Keratinocyte (primary cell): ENCODE measurements at regions not wholly inside any gene's neighbourhood (a gene's known extent, or its start where the extent isn't known, plus 50 kb on each side); places are given as distances from the start of the nearest gene placed in this dataset.

Experiments used
- DNase-seq: peaks from one replicate; pipeline ENCODE4 v3.0.0-alpha.2; 2011; ENCODE audit warnings: low read depth, missing footprints, low spot score
- FAIRE-seq: peaks from 2 replicates; lab custom pipeline; 2011; peaks lifted over from hg19 to GRCh38; lab: Jason Lieb, UNC
- H2AFZ ChIP-seq: 2 replicates; pipeline ENCODE4 v1.6.0; 2012; ENCODE audit warnings: low read length, control low read depth, inconsistent platforms; ENCODE audit not compliant: control insufficient read depth
- H3K27ac ChIP-seq: 2 replicates; pipeline ENCODE4 v1.5.1; 2011; ENCODE audit warnings: low read length; ENCODE audit not compliant: control insufficient read depth, insufficient read depth
- H3K27me3 ChIP-seq: 3 replicates; pipeline ENCODE4 v1.6.0; 2011; ENCODE audit warnings: low read length; ENCODE audit not compliant: control insufficient read depth, insufficient read depth; ENCODE audit errors: extremely low read depth
- H3K36me3 ChIP-seq, 2 experiments: 2 replicates in 1 of 2; 3 replicates in 1 of 2; pipeline ENCODE4 v1.5.1; 2011; ENCODE audit warnings: low read length in 2 of 2, mild to moderate bottlenecking in 1 of 2; ENCODE audit not compliant: control insufficient read depth in 2 of 2, insufficient read depth in 2 of 2; ENCODE audit errors: extremely low read depth in 1 of 2
- H3K4me1 ChIP-seq: 3 replicates; pipeline ENCODE4 v1.5.1; 2011; ENCODE audit warnings: low read length; ENCODE audit not compliant: control insufficient read depth, insufficient read depth; ENCODE audit errors: extremely low read depth
- H3K4me2 ChIP-seq: 3 replicates; pipeline ENCODE4 v1.6.0; 2011; ENCODE audit warnings: low read depth, low read length; ENCODE audit not compliant: control insufficient read depth, insufficient read depth; ENCODE audit errors: extremely low read depth
- H3K4me3 ChIP-seq, 3 experiments: fragments of 200-600 bp in 1 of 3; sonication (generic) in 1 of 3; 2 replicates in 2 of 3; 3 replicates in 1 of 3; pipeline ENCODE4 v1.5.1; 2011 to 2016; ENCODE audit warnings: low read length in 3 of 3, mild to moderate bottlenecking in 3 of 3, control low read depth in 2 of 3, inconsistent platforms in 1 of 3, low read depth in 1 of 3, mixed read lengths in 1 of 3, mixed run types in 1 of 3, moderate library complexity in 1 of 3; ENCODE audit not compliant: control insufficient read depth in 2 of 3, insufficient read depth in 2 of 3; ENCODE audit errors: extremely low read depth in 1 of 3
- H3K79me2 ChIP-seq: 2 replicates; pipeline ENCODE4 v1.6.0; 2012; ENCODE audit warnings: low read length; ENCODE audit not compliant: control insufficient read depth, insufficient read depth
- H3K9ac ChIP-seq: 3 replicates; pipeline ENCODE4 v1.6.0; 2011; ENCODE audit warnings: low read length; ENCODE audit not compliant: control insufficient read depth, insufficient read depth; ENCODE audit errors: extremely low read depth
- H3K9me1 ChIP-seq: 3 replicates; pipeline ENCODE4 v1.6.0; 2011; ENCODE audit warnings: low read length; ENCODE audit not compliant: control insufficient read depth, insufficient read depth; ENCODE audit errors: extremely low read depth
- H3K9me3 ChIP-seq: 2 replicates; pipeline ENCODE4 v1.5.1; 2012; ENCODE audit warnings: low read depth, low read length; ENCODE audit not compliant: control insufficient read depth
- H4K20me1 ChIP-seq: 3 replicates; pipeline ENCODE4 v1.6.0; 2011; ENCODE audit warnings: low read length; ENCODE audit not compliant: control insufficient read depth, insufficient read depth; ENCODE audit errors: extremely low read depth
- EZH2 ChIP-seq: IDR thresholded peaks from one replicate; pipeline ENCODE4 v1.6.1; 2012; ENCODE audit warnings: inconsistent platforms, mild to moderate bottlenecking, low read length, moderate library complexity
- dilution Hi-C: fragments of 300-500 bp; cut with MboI; formaldehyde crosslinking; loops from one replicate; pipeline ENCODE4 v1.7.0; 2020; ENCODE audit warnings: low sequenced_read_pairs; ENCODE audit not compliant: extremely low pct_ligation_motif_present
- TF ChIP-seq, protein P1 (sequence below), 3 experiments: IDR thresholded peaks in 1 of 3; conservative IDR thresholded peaks in 1 of 3; optimal IDR thresholded peaks in 1 of 3; 2 replicates in 2 of 3; 3 replicates in 1 of 3; pipeline versions ENCODE3 to v1.5.1; 2011; ENCODE audit warnings: low read length in 3 of 3, mild to moderate bottlenecking in 3 of 3, moderate library complexity in 2 of 3, control low read depth in 1 of 3, inconsistent platforms in 1 of 3; ENCODE audit not compliant: insufficient read depth in 2 of 3; ENCODE audit errors: extremely low read depth in 1 of 3

DNA sequence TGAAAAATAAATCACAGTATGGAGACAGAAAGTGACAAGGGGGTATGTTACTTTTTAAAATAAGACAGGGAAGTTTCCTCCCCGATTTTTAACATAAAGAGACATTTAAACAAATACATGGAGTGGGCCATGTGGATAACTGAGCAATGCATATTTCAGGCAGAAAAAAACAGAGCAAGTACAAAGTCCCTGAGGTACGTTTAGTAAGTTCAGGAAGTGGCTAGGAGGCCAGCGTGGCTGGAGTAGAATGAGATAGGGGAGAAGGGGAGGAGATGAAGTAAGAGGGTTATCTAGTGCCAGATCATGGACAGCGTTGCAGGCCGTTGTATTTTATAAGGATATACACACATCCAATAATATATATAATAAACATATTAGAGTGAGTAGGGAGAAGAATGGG, 84.2 kb upstream of the ELL2 start:
- Histone ChIP-seq H2AFZ (no peak overlapping the region), H3K4me1 (peaks cover 15% of the 10 kb centered on the region), H3K36me3 (no peaks in the 10 kb centered on the region), H3K9ac (no peak overlapping the region), H3K9me3 (no peaks in the 10 kb centered on the region), H3K4me3 (no peak overlapping the region), H3K4me2 (no peak overlapping the region), H4K20me1 (no peaks in the 10 kb centered on the region), H3K9me1 (no peaks in the 10 kb centered on the region), H3K27ac (no peak overlapping the region), H3K27me3 (no peaks in the 10 kb centered on the region), H3K79me2 (no peaks in the 10 kb centered on the region)
- dilution Hi-C loops, result no loop called here
- TF ChIP-seq EZH2, result no peak
- TF ChIP-seq, protein P1, sequence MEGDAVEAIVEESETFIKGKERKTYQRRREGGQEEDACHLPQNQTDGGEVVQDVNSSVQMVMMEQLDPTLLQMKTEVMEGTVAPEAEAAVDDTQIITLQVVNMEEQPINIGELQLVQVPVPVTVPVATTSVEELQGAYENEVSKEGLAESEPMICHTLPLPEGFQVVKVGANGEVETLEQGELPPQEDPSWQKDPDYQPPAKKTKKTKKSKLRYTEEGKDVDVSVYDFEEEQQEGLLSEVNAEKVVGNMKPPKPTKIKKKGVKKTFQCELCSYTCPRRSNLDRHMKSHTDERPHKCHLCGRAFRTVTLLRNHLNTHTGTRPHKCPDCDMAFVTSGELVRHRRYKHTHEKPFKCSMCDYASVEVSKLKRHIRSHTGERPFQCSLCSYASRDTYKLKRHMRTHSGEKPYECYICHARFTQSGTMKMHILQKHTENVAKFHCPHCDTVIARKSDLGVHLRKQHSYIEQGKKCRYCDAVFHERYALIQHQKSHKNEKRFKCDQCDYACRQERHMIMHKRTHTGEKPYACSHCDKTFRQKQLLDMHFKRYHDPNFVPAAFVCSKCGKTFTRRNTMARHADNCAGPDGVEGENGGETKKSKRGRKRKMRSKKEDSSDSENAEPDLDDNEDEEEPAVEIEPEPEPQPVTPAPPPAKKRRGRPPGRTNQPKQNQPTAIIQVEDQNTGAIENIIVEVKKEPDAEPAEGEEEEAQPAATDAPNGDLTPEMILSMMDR (optimal IDR thresholded peaks at IDR 0.05 in 1 of 3, IDR thresholded peaks at IDR 0.05 in 1 of 3, conservative IDR thresholded peaks at IDR 0.05 in 1 of 3; ENCODE audit: extremely low read depth in 1 of 3, insufficient read depth in 2 of 3, low read length in 3 of 3), result no peak
- DNase-seq (no peak), FAIRE-seq (no peak)

DNA sequence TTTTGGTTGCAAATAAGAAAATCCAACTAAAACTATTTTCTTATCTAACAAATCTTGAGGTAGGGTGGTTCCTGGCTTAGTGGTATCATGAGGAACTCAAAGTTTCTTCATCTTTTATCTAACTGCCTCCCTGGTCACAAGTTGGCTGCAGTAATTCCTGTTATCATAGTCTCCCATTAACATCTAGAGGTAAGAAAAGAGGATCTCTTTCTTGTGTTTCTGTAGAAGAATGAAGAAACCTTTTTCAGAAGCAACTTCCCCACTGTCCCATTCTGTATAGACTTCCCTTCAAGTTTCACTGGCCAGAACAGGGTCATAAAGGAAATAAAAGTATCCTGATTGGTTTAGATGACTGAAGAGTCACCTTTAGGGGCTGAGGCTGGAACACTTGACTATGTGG, 81.8 kb upstream of the ELL2 start:
- H3K27me3 ChIP-seq, result no peaks in the 10 kb centered on the region
- no peak overlapping the region for H3K4me3 ChIP-seq
- H3K9me3 ChIP-seq, result no peaks in the 10 kb centered on the region
- no peaks in the 10 kb centered on the region for H4K20me1 ChIP-seq
- FAIRE-seq (no peak), DNase-seq (no peak)
- H3K36me3 ChIP-seq, result no peaks in the 10 kb centered on the region
- H2AFZ ChIP-seq, result no peak overlapping the region
- no peaks in the 10 kb centered on the region for H3K9me1 ChIP-seq
- no peaks in the 10 kb centered on the region for H3K79me2 ChIP-seq
- TF ChIP-seq EZH2, result no peak
- TF ChIP-seq, protein P1 (optimal IDR thresholded peaks at IDR 0.05 in 1 of 3, IDR thresholded peaks at IDR 0.05 in 1 of 3, conservative IDR thresholded peaks at IDR 0.05 in 1 of 3; ENCODE audit: extremely low read depth in 1 of 3, insufficient read depth in 2 of 3, low read length in 3 of 3), result no peak
- H3K4me2 ChIP-seq, result no peak overlapping the region
- H3K4me1 ChIP-seq, result no peaks in the 10 kb centered on the region
- no peak overlapping the region for H3K27ac ChIP-seq
- H3K9ac ChIP-seq, result no peak overlapping the region
- dilution Hi-C loops, result no loop called here
